Endothelial cell of umbilical vein (primary cell): ENCODE measurements at regions not wholly inside any gene's neighbourhood (a gene's known extent, or its start where the extent isn't known, plus 50 kb on each side); places are given as distances from the start of the nearest gene placed in this dataset.

ENCODE experiments used
- BruUV-seq: library from RNA; stranded (reverse); fragments of 400-500 nt; replicated peaks from 2 replicates; lab custom pipeline; 2021; lab: Mats Ljungman, UMichigan
- CTCF ChIA-PET: fragments of 300-600, 350-600 bp; sonication (Branson Sonifier 250); formaldehyde crosslinking; loops from one replicate; lab custom pipeline; 2021; ENCODE audit warnings: antibody characterized with exemption, inconsistent platforms; lab: Charles Lee
- POLR2A ChIA-PET: fragments of 300-600, 350-600 bp; sonication (Branson Sonifier 250); formaldehyde crosslinking; loops from one replicate; lab custom pipeline; 2021; ENCODE audit warnings: antibody characterized with exemption, inconsistent platforms; lab: Charles Lee
- DNase-seq: peaks from one replicate; pipeline ENCODE4 v3.0.0-alpha.2; 2011; ENCODE audit warnings: low read depth, low spot score
- FAIRE-seq: peaks from 2 replicates; lab custom pipeline; 2011; peaks lifted over from hg19 to GRCh38; lab: Jason Lieb, UNC
- H2AFZ ChIP-seq: 2 replicates; pipeline ENCODE4 v1.6.0; 2012; ENCODE audit warnings: low read depth, low read length, control low read depth, inconsistent platforms
- H3K27ac ChIP-seq: 2 replicates; pipeline ENCODE4 v1.5.1; 2011; ENCODE audit warnings: low read depth, mild to moderate bottlenecking, control low read depth, low read length, moderate library complexity; ENCODE audit not compliant: insufficient read depth
- H3K27me3 ChIP-seq, 2 experiments: 2 replicates each; pipeline versions ENCODE4 v1.6.0 to v1.6.1; 2011; ENCODE audit warnings: low read length in 2 of 2, mixed read lengths in 1 of 2; ENCODE audit not compliant: control insufficient read depth in 2 of 2, insufficient read depth in 2 of 2
- H3K36me3 ChIP-seq, 2 experiments: 2 replicates in 1 of 2; 3 replicates in 1 of 2; pipeline ENCODE4 v1.5.1; 2011; ENCODE audit warnings: low read length in 2 of 2, mild to moderate bottlenecking in 1 of 2, moderate library complexity in 1 of 2; ENCODE audit not compliant: control insufficient read depth in 2 of 2, insufficient read depth in 2 of 2; ENCODE audit errors: extremely low read depth in 1 of 2
- H3K4me1 ChIP-seq: 3 replicates; pipeline ENCODE4 v1.5.1; 2011; ENCODE audit warnings: mild to moderate bottlenecking, low read length; ENCODE audit not compliant: control insufficient read depth, insufficient read depth; ENCODE audit errors: extremely low read depth
- H3K4me2 ChIP-seq: 2 replicates; pipeline ENCODE4 v1.6.1; 2011; ENCODE audit warnings: low read length, control low read depth, mixed read lengths; ENCODE audit not compliant: insufficient read depth
- H3K4me3 ChIP-seq, 3 experiments: fragments of 200-600 bp in 1 of 3; sonication (generic), shearing (Covaris generic) in 1 of 3; replicated peaks in 1 of 3; 2 replicates each; pipeline ENCODE4 v1.5.1; 2011 to 2016; ENCODE audit warnings: control low read depth in 3 of 3, low read length in 3 of 3, mild to moderate bottlenecking in 2 of 3, inconsistent platforms in 1 of 3, low read depth in 1 of 3, moderate library complexity in 1 of 3; ENCODE audit not compliant: insufficient read depth in 1 of 3
- H3K79me2 ChIP-seq: 2 replicates; pipeline ENCODE4 v1.6.0; 2012; ENCODE audit warnings: low read length, inconsistent platforms; ENCODE audit not compliant: control insufficient read depth, insufficient read depth
- H3K9ac ChIP-seq: replicated peaks from 2 replicates; pipeline ENCODE3; 2011; ENCODE audit warnings: low read length, control low read depth; ENCODE audit not compliant: insufficient read depth; ENCODE audit errors: extremely low read depth
- H3K9me1 ChIP-seq: replicated peaks from 3 replicates; pipeline ENCODE4 v1.6.0; 2011; ENCODE audit warnings: mild to moderate bottlenecking, low read length; ENCODE audit not compliant: control insufficient read depth, insufficient read depth; ENCODE audit errors: extremely low read depth
- H3K9me3 ChIP-seq: replicated peaks from 2 replicates; pipeline ENCODE4 v1.5.1; 2012; ENCODE audit warnings: low read length, inconsistent platforms; ENCODE audit not compliant: control insufficient read depth, insufficient read depth
- H4K20me1 ChIP-seq: replicated peaks from 2 replicates; pipeline ENCODE3; 2011; ENCODE audit warnings: mild to moderate bottlenecking, low read length; ENCODE audit not compliant: control insufficient read depth, insufficient read depth; ENCODE audit errors: extremely low read depth
- CTCF ChIP-seq, 2 donors: IDR thresholded peaks; 1 replicate in 1 of 2; 2 replicates in 1 of 2; pipeline ENCODE4 v1.5.1; 2011; ENCODE audit warnings: low read length in 2 of 2, mild to moderate bottlenecking in 2 of 2, moderate library complexity in 2 of 2, control low read depth in 1 of 2, inconsistent platforms in 1 of 2, low read depth in 1 of 2; ENCODE audit not compliant: insufficient read depth in 1 of 2; ENCODE audit errors: extremely low read depth in 1 of 2
- EZH2 ChIP-seq: IDR thresholded peaks from 2 replicates; pipeline ENCODE4 v1.6.1; 2012; ENCODE audit warnings: borderline replicate concordance, low read depth, mild to moderate bottlenecking, moderate library complexity, low read length, inconsistent platforms; ENCODE audit not compliant: severe bottlenecking
- FOS ChIP-seq: IDR thresholded peaks from 2 replicates; pipeline ENCODE4 v1.6.1; 2011; ENCODE audit warnings: mild to moderate bottlenecking, low read length, moderate library complexity, borderline replicate concordance; ENCODE audit not compliant: insufficient read depth
- GATA2 ChIP-seq: IDR thresholded peaks from 2 replicates; pipeline ENCODE4 v1.7.0; 2011; ENCODE audit warnings: low read depth, mild to moderate bottlenecking, moderate library complexity, mixed read lengths, low read length; ENCODE audit not compliant: insufficient read length, insufficient read depth
- JUN ChIP-seq: IDR thresholded peaks from 2 replicates; pipeline ENCODE4 v1.6.1; 2011; ENCODE audit warnings: borderline replicate concordance, low read depth; ENCODE audit not compliant: insufficient read length, insufficient read depth
- MAX ChIP-seq: IDR thresholded peaks from 2 replicates; pipeline ENCODE4 v1.6.1; 2011; ENCODE audit not compliant: insufficient read depth, insufficient read length
- MYC ChIP-seq: IDR thresholded peaks from one replicate; pipeline ENCODE4 v1.6.1; 2011; ENCODE audit warnings: mild to moderate bottlenecking, low read depth, low read length
- POLR2A ChIP-seq: IDR thresholded peaks from 2 replicates; pipeline ENCODE4 v1.6.1; 2012; ENCODE audit warnings: low read depth, mild to moderate bottlenecking, control low read depth, low read length
- POLR2AphosphoS5 ChIP-seq: IDR thresholded peaks from 2 replicates; pipeline ENCODE4 v1.6.1; 2012; ENCODE audit warnings: low read depth, mild to moderate bottlenecking, control low read depth, low read length, moderate library complexity; ENCODE audit not compliant: insufficient read depth
- dilution Hi-C: fragments of 300-500 bp; cut with MboI; formaldehyde crosslinking; loops from one replicate; pipeline ENCODE4 v1.15.0; 2019; ENCODE audit warnings: low sequenced_read_pairs; ENCODE audit not compliant: extremely low pct_ligation_motif_present
- intact Hi-C: fragments of 100-400 bp; cut with micrococcal nuclease; formaldehyde crosslinking; loops from one replicate; pipeline ENCODE4 v1.10.0; 2022

- no peak for DNase-seq
- Histone ChIP-seq H3K9me3 (peaks cover 7% of the 10 kb centered on the region), H3K36me3 (no peaks in the 10 kb centered on the region), H3K4me2 (no peak overlapping the region), H3K9ac (no peak overlapping the region), H3K27me3 (no peaks in the 10 kb centered on the region), H3K27ac (no peak overlapping the region), H3K79me2 (no peaks in the 10 kb centered on the region), H3K4me3 (no peak overlapping the region), H2AFZ (no peak overlapping the region), H4K20me1 (no peaks in the 10 kb centered on the region), H3K4me1 (no peaks in the 10 kb centered on the region), H3K9me1 (no peaks in the 10 kb centered on the region)
- CTCF ChIA-PET: no interaction called here
- dilution Hi-C loops (no loop called here), intact Hi-C loops (no loop called here)
- FAIRE-seq: no peak
- BruUV-seq: no TSS peak
- POLR2A ChIA-PET: no interaction called here
- TF ChIP-seq MYC: no peak
- no peak for TF ChIP-seq POLR2AphosphoS5
- no peak for TF ChIP-seq MAX
- no peak for TF ChIP-seq FOS
- TF ChIP-seq GATA2: no peak
- TF ChIP-seq POLR2A: no peak
- no peak for TF ChIP-seq EZH2
- no peak for TF ChIP-seq JUN
- no peak for TF ChIP-seq CTCF (IDR thresholded peaks at IDR 0.05; ENCODE audit: extremely low read depth in 1 of 2, insufficient read depth in 1 of 2, low read depth in 1 of 2, low read length in 2 of 2)
These were observed 1780.1 kb downstream of the TP53TG3F start for GRCh38 chr16:35239561-35239960.
